Hepatocyte (in vitro differentiated cells): ENCODE measurements at regions not wholly inside any gene's neighbourhood (a gene's known extent, or its start where the extent isn't known, plus 50 kb on each side); places are given as distances from the start of the nearest gene placed in this dataset.

Experiments used
- CTCF ChIP-seq: fragments of 200-600 bp; sonication (generic); IDR thresholded peaks from 2 replicates; pipeline ENCODE4 v1.5.1; 2016; ENCODE audit warnings: antibody characterized with exemption, mild to moderate bottlenecking; ENCODE audit not compliant: poor library complexity
- EZH2phosphoT487 ChIP-seq: fragments of 200-600 bp; sonication (generic); IDR thresholded peaks from one replicate; pipeline ENCODE4 v1.6.1; 2018; ENCODE audit warnings: antibody characterized with exemption, mild to moderate bottlenecking, low read depth, moderate library complexity; ENCODE audit not compliant: unreplicated experiment, severe bottlenecking

GRCh38 chr11:71309611-71310010 lies 57.2 kb upstream of the SHANK2 start:
- no peak for TF ChIP-seq CTCF
- TF ChIP-seq EZH2phosphoT487 = no peak
